Thoracic aorta (tissue), 2 donors: ENCODE measurements at regions not wholly inside any gene's neighbourhood (a gene's known extent, or its start where the extent isn't known, plus 50 kb on each side); places are given as distances from the start of the nearest gene placed in this dataset.

Source experiments
- ATAC-seq: fragments of 150-250 bp; one replicate; pipeline ENCODE4 v1.8.0; 2017; ENCODE audit warnings: low read depth; ENCODE audit not compliant: insufficient number of reproducible peaks, low FRiP score
- DNase-seq: peaks from one replicate; pipeline ENCODE4 v3.0.0-alpha.2; 2020; ENCODE audit warnings: low spot score
- H3K27ac ChIP-seq, 2 donors: fragments of 200-600 bp; sonication (generic); 1 replicate in 1 of 2; 2 replicates in 1 of 2; pipeline ENCODE4 v1.5.1; 2016; ENCODE audit warnings: mild to moderate bottlenecking in 2 of 2, moderate library complexity in 2 of 2
- H3K27me3 ChIP-seq: fragments of 200-600 bp; sonication (generic); replicated peaks from 2 replicates; pipeline ENCODE4 v1.6.0; 2016; ENCODE audit warnings: mild to moderate bottlenecking; ENCODE audit not compliant: insufficient read depth
- H3K36me3 ChIP-seq: fragments of 200-600 bp; sonication (generic); one replicate; pipeline ENCODE4 v1.5.1; 2016
- H3K4me1 ChIP-seq, 2 donors: fragments of 200-600 bp; sonication (generic); 1 replicate in 1 of 2; 2 replicates in 1 of 2; pipeline versions ENCODE4 v1.5.1 to v1.6.0; 2016; ENCODE audit warnings: low read depth in 2 of 2, mild to moderate bottlenecking in 1 of 2; ENCODE audit not compliant: control insufficient read depth in 1 of 2
- H3K4me3 ChIP-seq: fragments of 200-600 bp; sonication (generic); 2 replicates; pipeline ENCODE4 v1.5.1; 2016; ENCODE audit warnings: mild to moderate bottlenecking
- H3K9me3 ChIP-seq: fragments of 200-600 bp; sonication (generic); 2 replicates; pipeline ENCODE4 v1.5.1; 2016
- TF ChIP-seq, protein P1 (sequence below): fragments of 200-600 bp; sonication (generic); IDR thresholded peaks from one replicate; pipeline ENCODE4 v1.5.1; 2019; ENCODE audit warnings: antibody characterized with exemption

DNA sequence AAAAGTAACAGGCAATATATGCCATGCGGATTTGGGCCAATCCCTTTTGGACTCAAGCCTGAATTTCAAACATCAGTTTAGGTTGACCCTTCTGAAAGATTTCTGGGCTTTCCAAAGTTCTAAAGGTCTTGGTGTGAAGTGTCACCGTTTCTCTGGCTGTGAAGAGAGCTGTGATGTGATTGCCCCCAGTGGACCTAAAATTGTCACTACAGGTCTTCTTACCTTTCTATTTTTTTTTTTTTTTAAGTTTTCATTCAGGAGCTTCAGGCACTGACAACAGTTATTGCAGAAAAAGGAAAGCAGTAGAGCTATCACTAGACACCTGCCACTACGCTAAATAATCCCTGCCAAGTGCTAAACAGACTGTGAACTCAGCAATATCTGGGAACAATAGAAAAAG, 75.7 kb upstream of the OPRM1 start:
- Histone ChIP-seq H3K27me3 (no peaks in the 10 kb centered on the region), H3K4me1 (no peaks in the 10 kb centered on the region), H3K27ac (no peak overlapping the region), H3K4me3 (no peak overlapping the region), H3K9me3 (no peaks in the 10 kb centered on the region), H3K36me3 (no peaks in the 10 kb centered on the region)
- TF ChIP-seq, protein P1, sequence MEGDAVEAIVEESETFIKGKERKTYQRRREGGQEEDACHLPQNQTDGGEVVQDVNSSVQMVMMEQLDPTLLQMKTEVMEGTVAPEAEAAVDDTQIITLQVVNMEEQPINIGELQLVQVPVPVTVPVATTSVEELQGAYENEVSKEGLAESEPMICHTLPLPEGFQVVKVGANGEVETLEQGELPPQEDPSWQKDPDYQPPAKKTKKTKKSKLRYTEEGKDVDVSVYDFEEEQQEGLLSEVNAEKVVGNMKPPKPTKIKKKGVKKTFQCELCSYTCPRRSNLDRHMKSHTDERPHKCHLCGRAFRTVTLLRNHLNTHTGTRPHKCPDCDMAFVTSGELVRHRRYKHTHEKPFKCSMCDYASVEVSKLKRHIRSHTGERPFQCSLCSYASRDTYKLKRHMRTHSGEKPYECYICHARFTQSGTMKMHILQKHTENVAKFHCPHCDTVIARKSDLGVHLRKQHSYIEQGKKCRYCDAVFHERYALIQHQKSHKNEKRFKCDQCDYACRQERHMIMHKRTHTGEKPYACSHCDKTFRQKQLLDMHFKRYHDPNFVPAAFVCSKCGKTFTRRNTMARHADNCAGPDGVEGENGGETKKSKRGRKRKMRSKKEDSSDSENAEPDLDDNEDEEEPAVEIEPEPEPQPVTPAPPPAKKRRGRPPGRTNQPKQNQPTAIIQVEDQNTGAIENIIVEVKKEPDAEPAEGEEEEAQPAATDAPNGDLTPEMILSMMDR = no peak
- DNase-seq = no peak
- no peak for ATAC-seq

DNA sequence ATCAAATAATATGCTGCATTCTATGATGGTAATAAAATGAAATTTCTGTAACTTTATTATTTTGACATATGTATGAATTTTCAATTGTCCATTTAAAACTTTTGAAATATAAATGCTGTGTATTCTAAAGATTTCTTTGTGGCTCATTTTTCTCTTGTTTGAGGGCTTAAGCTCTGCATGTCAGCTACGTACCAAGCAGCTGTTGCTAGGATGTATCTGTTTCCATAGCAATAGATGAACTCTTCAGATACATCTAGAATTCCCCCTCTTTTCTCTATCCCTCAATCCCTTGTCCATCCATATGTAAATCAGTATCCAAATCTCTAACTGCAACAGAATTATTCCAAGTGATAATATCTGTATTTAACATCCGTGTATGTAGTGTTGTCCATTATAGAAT, 76.5 kb upstream of the OPRM1 start:
- H3K27ac ChIP-seq = no peak overlapping the region
- no peak for ATAC-seq

DNA sequence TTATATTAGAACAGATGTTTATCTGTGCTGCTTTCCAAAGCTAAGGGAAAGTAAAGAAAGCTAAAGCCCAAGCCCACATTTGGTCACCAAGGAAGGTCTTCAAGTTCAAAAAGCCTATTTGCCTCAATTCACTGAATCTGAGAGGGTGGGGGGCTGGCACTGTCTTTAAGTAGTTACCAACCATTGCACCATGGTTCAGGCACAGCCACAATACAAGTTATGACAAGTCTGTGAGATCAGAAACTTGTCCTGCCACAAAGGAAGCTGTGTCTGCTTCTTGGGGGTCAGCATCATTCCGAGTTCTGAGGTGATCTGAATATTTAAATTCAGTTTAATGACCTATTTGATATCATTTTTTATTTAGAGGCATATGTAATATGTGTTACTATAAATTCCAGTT, 78.3 kb upstream of the OPRM1 start:
- Histone ChIP-seq H3K36me3 (no peaks in the 10 kb centered on the region), H3K27me3 (no peaks in the 10 kb centered on the region), H3K4me1 (no peaks in the 10 kb centered on the region), H3K4me3 (no peak overlapping the region), H3K27ac (no peak overlapping the region), H3K9me3 (no peaks in the 10 kb centered on the region)
- no peak for DNase-seq
- no peak for ATAC-seq
- TF ChIP-seq, protein P1 = no peak

More for the DNA sequence above, 76.5 kb upstream of the OPRM1 start:
- Histone ChIP-seq H3K9me3 (no peaks in the 10 kb centered on the region), H3K27me3 (no peaks in the 10 kb centered on the region), H3K4me1 (no peaks in the 10 kb centered on the region), H3K36me3 (no peaks in the 10 kb centered on the region), H3K4me3 (no peak overlapping the region)
- DNase-seq = no peak
- TF ChIP-seq, protein P1 = no peak

GRCh38 chr6:153960281-153960680, 78.8 kb upstream of the OPRM1 start:
- Histone ChIP-seq H3K27me3 (no peaks in the 10 kb centered on the region), H3K27ac (no peak overlapping the region), H3K9me3 (no peaks in the 10 kb centered on the region), H3K4me1 (no peaks in the 10 kb centered on the region), H3K36me3 (no peaks in the 10 kb centered on the region), H3K4me3 (no peak overlapping the region)
- ATAC-seq (no peak), DNase-seq (no peak)
- TF ChIP-seq, protein P1 = no peak

GRCh38 chr6:153959276-153959675, 79.8 kb upstream of the OPRM1 start:
- DNase-seq (no peak), ATAC-seq (no peak)
- no peak overlapping the region for H3K4me3 ChIP-seq
- H3K4me1 ChIP-seq = no peaks in the 10 kb centered on the region
- TF ChIP-seq, protein P1 = no peak
- H3K27me3 ChIP-seq = no peaks in the 10 kb centered on the region
- H3K27ac ChIP-seq = no peak overlapping the region
- H3K9me3 ChIP-seq = no peaks in the 10 kb centered on the region
- H3K36me3 ChIP-seq = no peaks in the 10 kb centered on the region
